ENCODE measurements at regions not wholly inside any gene's neighbourhood (a gene's known extent, or its start where the extent isn't known, plus 50 kb on each side); places are given as distances from the start of the nearest gene placed in this dataset.

- TF ChIP-seq ZSCAN18 (CRISPR knock-in tag; IDR thresholded peaks at IDR 0.05) (no peak), ZNF423 (CRISPR knock-in tag; IDR thresholded peaks at IDR 0.05) (no peak), OVOL2 (CRISPR knock-in tag; IDR thresholded peaks at IDR 0.05; ENCODE audit: borderline replicate concordance) (no peak), ZNF532 (CRISPR knock-in tag; IDR thresholded peaks at IDR 0.05; ENCODE audit: borderline replicate concordance) (no peak), MYBL2 (CRISPR knock-in tag; IDR thresholded peaks at IDR 0.05) (no peak), ZMAT4 (CRISPR knock-in tag; IDR thresholded peaks at IDR 0.05) (no peak), FOXK1 (CRISPR knock-in tag; IDR thresholded peaks at IDR 0.05) (no peak), NFYB (CRISPR knock-in tag; conservative IDR thresholded peaks at IDR 0.05; ENCODE audit: low read depth) (no peak), CREM (CRISPR knock-in tag; IDR thresholded peaks at IDR 0.05) (no peak), NFATC4 (CRISPR knock-in tag; IDR thresholded peaks at IDR 0.05) (no peak)
- ChIA-PET CTCF (no interaction called here), POLR2A (no interaction called here)
- no peak overlapping the region for H3K27ac Mint-ChIP-seq
- H3K36me3 Mint-ChIP-seq, result no peaks in the 10 kb centered on the region
- no peaks in the 10 kb centered on the region for H3K4me1 Mint-ChIP-seq
- no peaks in the 10 kb centered on the region for H3K27me3 Mint-ChIP-seq (ENCODE audit: low read depth)
- no peaks in the 10 kb centered on the region for H3K9me3 Mint-ChIP-seq
- no peak overlapping the region for H3K4me3 Mint-ChIP-seq
- DNase-seq (ENCODE audit: low spot score), result no peak
- ATAC-seq, result no peak
Observed at GRCh38 chr6:23199541-23199940, 630.2 kb downstream of the HDGFL1 start.

- CTCF ChIA-PET, result no interaction called here
Observed at GRCh38 chr6:23200946-23201345, 631.6 kb downstream of the HDGFL1 start.

More at GRCh38 chr6:23200946-23201345, 631.6 kb downstream of the HDGFL1 start:
- no peak for ATAC-seq
- Mint-ChIP-seq H3K36me3 (no peaks in the 10 kb centered on the region), H3K4me1 (no peaks in the 10 kb centered on the region), H3K27me3 (ENCODE audit: low read depth) (no peaks in the 10 kb centered on the region), H3K27ac (no peak overlapping the region), H3K9me3 (peaks cover 1% of the 10 kb centered on the region), H3K4me3 (no peak overlapping the region)
- TF ChIP-seq PRRX2 (CRISPR knock-in tag; IDR thresholded peaks at IDR 0.05), result no peak
- TF ChIP-seq E2F1 (CRISPR knock-in tag; IDR thresholded peaks at IDR 0.05), result no peak
- no peak for TF ChIP-seq TEAD1 (CRISPR knock-in tag; IDR thresholded peaks at IDR 0.05)
- no peak for TF ChIP-seq RORB (CRISPR knock-in tag; IDR thresholded peaks at IDR 0.05)
- TF ChIP-seq ELF4 (CRISPR knock-in tag; IDR thresholded peaks at IDR 0.05; ENCODE audit: low read depth), result no peak
- no peak for TF ChIP-seq AR (CRISPR knock-in tag; IDR thresholded peaks at IDR 0.05)
- POLR2A ChIA-PET, result no interaction called here
- DNase-seq (ENCODE audit: low spot score), result no peak
